ENCODE measurements at regions not wholly inside any gene's neighbourhood (a gene's known extent, or its start where the extent isn't known, plus 50 kb on each side); places are given as distances from the start of the nearest gene placed in this dataset.

DNA sequence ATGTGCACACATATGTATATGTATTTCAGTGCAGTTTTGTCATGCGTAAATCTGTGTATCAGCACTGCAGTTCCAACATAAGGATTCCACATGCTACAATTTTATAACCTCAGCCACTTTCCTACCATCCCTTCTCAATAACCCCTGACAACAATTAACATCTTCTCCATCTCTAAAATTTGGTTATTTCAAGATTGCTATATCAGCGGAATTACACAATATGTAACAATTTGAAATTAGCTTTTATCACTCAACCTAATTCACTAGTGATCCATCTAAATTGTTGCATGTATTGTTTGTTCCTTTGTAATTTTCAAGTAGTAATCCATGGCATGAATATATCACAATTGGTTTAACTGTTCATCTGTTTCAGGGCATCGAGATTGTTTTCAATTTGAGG lies 511.3 kb downstream of the HAO1 start:
- no peak for DNase-seq

DNA sequence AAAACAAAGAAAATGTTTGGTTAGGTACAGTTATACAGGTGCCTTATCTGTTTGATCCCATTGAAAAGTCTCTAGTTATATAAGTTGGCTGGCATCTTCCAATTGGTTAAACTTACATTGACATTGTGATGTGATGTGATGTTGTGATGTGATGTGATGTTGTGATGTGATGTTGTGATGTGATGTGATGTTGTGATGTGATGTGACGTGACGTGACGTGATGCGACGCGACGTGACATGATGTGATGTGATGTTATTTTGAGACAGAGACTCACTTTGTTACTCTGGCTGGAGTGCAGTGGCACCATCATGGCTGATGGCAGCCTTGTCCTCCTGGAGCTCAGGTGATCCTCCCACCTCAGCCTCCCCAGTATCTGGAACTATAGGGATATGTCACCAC lies 507.6 kb downstream of the HAO1 start:
- no peak for DNase-seq

DNA sequence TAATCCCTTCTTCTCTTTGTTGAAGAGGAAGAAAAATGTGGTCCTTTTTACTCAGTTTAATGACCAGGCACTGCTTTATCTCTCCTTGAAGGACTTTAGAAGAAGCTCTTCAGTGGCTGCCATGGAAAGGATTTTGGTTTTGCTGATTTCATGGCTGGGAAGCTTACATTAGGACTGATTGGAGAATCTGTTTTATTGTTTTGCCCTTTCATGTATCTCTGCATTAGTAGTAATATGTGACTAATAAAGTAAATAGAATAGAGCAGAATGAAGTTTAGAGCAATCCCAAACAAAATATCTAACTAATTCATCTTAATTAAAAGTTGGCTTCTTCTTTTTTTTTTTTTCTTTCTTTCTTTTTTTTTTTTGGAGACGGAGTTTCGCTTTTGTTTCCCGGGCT lies 502.9 kb downstream of the HAO1 start:
- no peak for DNase-seq

DNA sequence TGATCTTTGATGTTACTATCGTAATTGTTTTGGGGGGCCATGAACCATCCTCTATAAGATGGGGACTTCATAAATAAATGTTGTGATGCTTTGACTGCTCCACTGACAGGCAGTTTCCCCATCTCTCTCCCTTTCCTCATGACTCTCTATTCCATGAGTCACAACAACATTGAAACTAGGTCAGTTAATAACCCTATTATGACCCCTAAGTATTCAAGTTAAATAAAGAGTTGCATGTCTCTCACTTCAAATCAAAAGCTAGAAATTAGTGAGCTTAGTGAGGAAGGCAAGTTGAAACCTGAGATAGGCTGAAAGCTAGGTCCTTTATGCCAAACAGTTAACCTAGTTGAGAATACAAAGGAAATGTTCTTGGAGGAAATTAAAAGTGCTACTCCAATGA lies 491.0 kb downstream of the HAO1 start:
- DNase-seq, result no peak

DNA sequence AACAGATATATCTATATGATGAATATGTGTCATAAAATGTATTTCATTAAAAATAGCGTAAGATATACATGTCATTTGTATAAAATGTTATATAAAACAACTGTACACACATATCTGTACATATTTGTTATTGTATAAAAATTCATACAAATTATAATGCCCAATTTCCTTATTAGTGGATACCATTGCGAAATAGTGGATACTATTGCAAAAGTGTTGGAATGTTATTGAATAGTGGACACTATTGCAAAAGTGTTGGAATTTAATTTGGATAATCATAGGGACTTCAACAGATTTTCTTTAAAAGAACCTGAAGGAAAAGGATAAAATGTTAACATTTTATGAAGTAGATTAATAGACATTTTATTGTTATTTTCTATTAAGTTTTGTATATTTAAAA lies 487.4 kb downstream of the HAO1 start:
- no peak for DNase-seq

DNA sequence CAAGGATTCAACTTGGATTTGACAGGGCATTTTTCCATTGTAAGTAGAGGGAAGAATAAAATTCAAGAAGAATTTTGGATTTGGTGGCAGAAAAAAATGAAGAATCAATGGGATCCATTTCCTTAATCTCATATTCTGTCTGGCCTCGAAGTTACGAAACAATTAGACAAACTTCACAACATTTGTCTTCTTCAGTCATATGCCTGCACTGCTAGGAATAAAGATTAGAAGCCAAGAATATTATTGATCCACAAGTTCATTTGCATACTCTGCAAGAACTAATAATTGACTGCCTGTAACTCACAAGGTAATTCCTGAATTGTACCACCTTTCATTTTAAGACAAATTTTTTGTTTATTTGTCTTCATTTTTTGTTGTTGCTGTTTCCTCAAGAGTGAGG lies 486.2 kb downstream of the HAO1 start:
- no peak for DNase-seq

DNA sequence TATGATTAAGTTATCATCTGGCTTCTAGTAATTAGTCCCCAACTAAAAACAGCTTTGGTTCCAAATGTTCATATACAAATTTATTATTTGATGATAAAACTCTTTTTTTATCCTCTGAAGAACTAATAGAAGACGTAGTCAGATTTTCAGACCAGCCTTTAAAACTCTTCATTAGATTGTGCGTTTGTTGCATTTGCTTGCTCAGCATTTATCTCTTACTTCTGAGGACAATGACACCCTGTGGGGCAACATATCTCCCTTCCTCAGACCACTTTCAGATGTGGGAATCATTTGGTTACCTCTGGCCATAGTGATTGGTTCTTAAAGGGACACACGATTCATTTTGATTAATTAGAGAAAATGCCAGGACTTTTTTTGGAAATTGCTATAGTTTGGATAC lies 481.8 kb downstream of the HAO1 start:
- no peak for DNase-seq

DNA sequence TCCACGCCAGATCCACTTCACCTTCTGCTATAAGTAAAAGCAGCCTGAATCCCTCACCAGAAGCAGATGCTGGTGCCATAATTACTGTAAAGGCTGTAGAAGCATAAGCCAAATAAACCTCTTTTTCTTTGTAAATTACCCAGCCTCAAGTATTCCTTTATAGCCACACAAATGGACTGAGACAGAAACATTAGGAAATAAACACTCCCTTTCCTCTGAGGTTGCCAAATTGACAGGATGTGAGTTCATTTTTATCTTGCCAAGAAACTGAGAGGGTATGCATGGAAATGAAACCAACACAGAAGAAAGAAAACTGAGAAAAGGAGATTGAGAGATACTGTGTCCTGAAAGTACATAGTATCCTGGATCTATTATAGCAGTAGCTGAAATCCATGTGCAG lies 481.2 kb downstream of the HAO1 start:
- no peak for DNase-seq

DNA sequence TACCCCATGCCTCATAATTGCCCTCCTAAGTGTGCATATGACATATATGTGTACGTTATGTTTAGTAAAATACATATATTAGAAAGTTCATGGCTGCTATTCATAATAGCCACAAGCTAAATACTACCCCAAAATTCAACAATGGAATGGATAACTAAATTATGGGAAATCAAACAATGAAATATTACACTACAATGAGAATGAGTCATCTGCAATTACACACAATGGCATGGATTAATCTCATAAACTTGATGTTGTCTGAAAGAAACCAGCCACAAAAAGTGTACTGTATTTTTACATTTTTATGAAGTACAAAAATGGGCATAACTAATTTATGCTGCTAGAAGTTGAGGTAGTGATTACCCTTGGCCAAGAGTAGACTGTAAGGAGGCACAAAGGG lies 477.0 kb downstream of the HAO1 start:
- no peak for DNase-seq

DNA sequence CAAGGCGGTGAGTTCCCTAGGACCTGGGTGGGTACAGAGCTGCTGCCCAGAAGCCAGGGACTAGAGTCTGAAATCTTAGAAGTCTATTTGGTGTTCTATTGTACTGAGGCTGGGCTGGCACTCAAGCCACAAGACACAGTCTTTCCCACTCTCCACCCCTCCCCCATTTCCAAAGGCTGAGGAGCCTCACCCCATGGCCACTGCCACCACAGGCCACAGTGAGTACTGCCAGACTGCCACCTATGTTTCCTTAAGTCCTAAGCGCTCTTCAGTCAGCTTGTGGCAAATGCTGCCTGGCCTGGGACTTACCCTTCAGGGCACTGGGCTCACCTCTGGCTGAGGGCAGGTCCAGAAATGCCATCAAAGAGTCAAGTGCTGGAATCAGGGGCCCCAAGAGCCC lies 469.3 kb downstream of the HAO1 start:
- peak; percentile 18 for DNase-seq

DNA sequence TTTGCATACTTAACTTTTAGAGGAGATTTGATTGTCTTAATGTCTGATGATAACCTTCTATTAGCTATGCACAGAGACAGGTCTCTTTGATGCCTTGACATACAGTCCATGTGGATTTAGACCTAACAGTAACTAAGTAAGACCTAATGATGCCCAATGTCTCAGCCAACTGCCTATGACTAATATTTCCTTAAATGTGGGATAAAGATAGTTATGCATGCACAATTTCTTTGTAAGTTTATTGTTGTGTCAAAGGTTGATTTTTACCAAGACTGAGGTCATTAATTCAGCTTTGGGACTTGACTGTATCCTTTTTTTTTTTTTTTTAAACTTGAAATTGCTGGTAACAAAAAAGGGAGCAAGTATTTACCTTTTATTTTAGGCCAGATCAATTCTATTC lies 450.0 kb downstream of the HAO1 start:
- no peak for DNase-seq

DNA sequence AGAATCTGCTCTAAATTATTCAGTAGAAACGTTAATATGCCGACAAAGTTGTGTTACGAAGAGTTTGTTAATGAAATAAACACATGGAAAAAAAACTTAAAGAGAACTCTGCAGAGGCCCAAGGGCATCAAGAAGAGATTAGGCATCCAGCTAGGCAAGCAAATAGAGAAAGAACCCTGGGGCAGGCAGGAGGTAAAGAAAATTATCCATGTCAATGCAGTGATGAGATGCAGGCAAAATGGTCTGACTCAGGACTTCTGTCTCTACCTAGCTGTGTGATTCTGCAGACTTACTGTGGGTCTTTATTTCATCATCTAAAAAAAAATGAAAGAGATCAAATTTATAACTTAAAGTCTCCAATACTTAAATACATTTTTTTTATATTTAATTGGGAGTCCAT lies 448.0 kb downstream of the HAO1 start:
- DNase-seq, result no peak

DNA sequence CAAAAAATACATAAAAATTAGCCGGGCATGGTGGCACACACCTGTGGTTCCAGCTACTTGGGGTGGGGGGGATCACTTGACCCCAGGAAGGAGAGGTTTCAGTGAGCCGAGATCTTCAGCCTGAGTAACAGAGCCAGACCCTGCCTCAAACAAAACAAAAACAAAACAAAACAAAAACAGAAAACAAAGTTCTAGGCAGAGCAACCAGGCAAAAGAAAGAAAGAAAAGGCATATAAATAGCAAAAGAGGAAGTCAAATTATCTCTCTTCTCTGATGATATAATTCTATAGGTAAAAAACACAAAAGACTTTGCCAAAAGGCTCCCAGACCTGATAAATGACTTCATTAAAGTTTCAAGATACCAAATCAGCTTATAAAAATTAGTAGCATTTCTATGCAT lies 446.9 kb downstream of the HAO1 start:
- no peak for DNase-seq

DNA sequence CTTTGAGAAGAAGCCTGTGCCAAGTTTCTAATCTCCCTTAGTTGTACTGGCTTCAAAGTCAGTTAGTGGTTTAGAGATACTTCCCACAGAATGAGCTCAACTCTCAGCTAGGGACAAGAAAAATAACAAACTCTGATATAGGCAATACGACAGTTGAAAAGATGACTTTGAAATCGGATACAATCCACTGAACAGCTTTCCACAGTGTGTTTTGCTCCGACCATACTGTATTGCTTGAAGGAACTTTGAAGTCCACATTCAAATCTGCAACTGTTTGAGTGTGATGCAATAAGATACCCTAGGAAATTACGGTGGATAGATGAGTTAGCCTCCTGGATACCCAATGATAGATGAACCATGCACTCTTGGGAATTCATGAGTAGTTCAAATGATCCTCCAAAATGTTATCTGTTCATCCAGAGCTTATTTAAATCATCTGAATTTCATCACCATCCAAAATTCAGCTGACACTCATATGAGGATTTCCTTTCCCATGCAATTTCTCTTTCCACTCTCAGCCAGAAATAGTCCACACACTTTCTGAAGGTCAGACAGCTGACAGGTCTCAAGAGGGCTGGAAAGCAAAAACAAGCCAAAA lies 443.8 kb downstream of the HAO1 start:
- DNase-seq, result no peak

DNA sequence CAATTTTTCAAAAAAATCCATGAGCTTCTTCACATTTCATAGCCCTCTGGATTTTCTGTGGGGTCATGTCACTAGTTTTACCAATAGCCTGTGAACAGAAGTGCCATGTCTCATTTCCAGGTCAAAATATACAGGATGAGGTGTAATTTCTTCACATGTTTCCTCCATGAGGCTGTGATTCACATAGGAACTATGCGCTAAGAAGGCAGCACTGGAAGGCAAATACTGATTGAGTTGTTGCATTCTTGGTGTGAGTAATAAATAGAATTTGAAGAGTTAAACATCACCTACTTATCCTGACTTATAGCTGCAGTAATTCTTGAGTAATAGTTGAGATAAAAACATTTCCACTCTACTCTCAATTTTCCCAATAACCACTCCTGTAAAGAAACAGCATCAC lies 442.3 kb downstream of the HAO1 start:
- no peak for DNase-seq

DNA sequence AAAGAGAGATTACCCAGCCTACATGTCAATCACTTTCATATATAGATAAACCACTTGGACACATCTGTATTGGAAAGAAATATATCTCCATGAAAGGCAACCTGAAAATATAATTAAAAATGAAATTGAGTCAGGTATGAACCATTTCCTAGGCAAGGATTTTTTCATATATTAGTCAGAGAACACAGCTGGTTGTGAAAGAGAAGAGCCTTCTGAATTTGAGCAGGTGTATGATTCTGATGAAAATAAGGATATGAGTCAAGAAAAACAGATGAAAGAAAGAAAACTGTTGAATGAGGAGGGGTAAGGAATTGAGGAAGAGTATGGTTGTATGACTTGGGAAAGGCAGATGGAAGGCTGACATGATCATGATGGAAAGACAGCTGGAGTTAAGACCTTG lies 441.1 kb downstream of the HAO1 start:
- DNase-seq, result no peak

DNA sequence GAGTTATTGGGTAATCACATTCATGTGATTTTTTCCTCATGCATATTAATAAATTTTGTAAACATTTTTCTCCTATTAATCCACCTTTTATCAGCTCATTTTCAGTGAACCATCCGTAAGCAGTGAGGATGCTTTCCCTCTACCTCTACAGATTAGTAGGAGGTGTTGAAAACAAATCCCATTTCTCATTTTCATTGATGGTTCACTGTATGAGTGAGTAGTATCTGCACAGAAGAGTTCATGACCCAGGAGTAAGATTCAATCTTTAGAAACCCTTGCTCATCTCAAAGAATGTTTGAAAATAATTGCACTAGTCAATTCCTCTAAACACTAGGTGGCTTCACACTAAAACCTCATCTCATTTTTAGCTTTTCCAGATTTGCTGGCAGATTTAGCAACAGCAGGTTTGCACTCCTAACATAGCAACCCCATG lies 440.0 kb downstream of the HAO1 start:
- no peak for DNase-seq

DNA sequence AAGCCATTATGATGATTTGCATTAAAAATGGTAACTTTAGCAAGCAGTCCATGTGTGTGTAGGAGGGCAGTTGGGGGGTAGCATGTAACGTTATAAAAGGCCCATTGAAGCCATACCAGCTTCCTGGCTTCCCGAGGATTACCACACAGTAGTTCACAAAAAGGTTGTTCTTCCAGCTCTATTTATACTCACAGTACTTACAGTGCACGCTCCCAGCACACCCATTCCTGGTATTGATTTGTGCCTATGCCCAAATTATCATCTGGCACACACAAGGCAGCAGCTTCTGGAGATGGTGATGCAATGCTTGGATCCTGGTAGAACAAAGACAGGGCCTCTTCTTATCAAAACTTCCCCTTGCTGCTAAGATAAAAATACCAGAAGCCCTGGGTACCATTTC lies 436.8 kb downstream of the HAO1 start:
- DNase-seq, result no peak

DNA sequence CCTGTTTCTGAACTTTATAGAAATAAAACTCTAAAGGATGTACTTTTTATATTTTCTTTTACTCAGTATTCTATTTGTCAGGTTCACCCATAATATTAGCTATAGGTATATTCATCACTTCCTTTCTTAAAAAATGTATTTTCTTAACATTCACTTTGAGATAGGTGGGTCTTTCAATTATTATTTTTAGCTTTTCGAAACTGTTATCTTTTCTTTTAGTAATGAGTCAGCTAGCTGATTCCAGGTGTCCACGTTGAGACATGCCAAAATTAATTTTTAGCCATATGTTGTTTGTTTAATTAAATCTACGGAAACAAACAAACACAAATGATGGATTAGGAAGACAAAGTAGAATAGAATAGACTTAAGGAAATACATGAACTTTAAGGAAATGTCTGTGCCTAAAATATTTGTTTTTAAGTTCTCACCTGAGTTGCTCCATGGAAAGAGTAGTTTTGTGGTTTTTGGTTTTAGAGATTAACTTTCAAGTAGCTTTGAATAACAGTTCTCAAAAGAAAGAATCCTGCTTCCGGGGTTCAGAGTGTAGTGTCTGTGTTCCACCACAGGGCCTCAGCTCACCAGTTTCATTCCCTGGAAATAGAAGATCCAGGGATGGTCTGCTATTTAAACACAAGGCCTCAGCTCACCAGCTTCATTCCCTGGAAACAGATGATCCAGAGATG lies 435.0 kb downstream of the HAO1 start:
- peak; percentile 60 for DNase-seq

DNA sequence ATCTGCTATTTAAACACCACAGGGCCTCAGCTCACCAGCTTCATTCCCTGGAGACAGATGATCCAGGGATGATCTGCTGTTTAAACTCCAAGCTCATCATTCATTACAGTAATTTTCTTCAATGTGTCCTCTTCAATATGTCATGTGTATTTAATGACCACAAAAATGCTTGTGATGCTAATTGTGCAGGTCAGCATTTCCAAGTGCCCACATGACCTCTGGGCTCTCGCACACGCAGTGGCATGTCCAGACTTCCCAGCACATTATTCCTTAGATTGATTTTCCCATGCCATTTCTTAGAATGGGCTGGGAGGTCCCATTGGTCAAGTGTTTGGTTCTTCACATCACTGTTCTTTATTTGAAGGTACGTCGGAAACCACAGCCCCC lies 434.4 kb downstream of the HAO1 start:
- DNase-seq, result peak; percentile 35

DNA sequence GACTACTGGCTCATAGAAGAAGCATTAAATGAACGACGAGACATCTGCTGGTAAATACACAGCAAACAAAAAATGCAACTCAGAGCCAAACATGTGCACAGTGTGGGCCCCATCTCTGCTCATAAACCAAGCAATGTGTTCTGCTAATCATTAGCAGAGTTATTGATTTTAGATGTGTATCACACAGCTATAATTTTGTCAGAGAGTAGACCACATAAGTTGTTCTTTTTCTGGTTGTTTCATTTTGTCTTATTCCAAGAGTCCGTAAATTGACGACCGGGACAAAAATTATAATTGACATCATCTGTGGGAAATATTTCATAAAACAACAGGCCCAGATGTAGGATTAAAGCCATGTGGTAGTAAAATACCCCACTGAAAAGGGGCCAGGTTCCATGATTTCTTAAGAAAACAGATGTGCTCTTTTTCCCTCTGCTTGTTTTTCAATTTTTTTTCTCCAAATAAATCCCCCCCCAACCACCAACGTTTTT lies 423.6 kb downstream of the HAO1 start:
- DNase-seq, result no peak

DNA sequence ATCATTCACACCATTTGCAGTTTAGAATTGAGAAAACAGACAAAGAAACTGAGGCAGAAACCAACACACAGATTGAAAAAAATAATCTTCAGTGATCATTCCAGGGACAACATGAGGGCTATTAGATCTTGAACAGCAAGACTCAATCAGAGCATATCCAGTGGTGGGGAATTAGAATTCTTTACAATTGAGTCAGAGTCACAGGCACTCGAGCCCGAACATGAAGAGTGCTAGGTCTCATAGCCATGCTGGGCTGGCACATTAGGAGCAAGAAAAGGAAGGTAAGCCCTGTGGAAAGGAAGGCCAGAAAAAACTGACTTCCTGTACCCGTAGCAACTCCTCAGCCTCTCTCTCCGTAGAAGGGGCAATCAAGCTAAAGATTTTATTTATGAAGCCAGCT lies 419.9 kb downstream of the HAO1 start:
- no peak for DNase-seq

DNA sequence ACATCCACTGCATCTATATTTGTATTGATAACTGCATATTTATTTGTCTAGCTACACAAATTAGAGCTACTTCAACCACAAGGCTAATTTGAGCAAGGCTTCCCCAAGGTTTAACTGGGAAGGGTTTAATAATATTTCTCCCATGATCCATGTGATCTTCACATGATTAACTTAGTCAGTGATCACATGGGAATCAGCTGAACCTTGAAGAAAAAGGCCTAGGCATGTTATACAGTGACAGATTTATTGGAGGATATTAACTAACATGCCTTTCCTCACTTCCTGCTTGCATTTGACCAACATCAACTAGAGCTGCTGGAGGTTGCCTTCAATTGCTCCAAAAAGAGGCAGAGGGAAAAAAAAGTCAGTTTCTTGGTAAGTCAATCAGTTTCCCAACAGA lies 417.0 kb downstream of the HAO1 start:
- no peak for DNase-seq

DNA sequence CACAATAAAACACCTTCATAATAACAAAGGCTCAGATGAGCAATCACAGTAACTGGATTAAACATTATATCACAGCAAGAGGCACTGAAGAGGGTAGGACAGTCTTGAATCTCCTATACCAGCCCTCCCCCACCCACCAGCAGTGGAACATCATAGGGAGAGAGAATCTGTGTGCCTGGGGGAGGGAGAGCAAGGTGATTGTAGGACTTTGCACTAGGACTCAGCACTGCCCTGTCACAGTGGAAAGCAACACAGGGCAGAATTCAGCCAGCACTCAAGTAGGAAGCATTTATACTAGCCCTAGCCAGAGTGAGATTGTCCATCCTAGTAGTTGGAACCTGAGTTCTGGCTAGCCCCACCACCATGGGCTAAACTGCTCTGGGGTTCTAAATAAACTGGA lies 400.2 kb downstream of the HAO1 start:
- DNase-seq, result no peak

DNA sequence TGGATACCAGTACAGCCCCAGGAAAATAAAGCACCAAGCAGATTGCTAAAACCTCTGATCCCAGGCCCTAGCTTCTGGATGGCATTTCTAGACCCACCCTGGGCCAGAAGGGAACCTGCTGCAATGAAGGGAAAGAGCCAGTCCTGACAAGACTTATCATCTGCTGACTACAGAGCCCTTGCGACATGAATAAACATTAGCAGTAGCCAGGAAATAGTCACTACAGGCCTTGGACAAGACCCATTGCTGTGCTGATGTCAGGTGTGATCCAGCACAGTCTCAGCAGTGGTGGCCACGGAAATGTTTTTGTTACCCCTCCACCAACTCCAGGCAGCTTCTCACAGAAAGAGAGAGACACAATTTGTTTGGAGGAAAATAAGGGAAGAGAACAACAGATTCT lies 399.3 kb downstream of the HAO1 start:
- DNase-seq, result no peak

Measured in RPMI8226 (cell line).